ENCODE measurements at regions not wholly inside any gene's neighbourhood (a gene's known extent, or its start where the extent isn't known, plus 50 kb on each side); places are given as distances from the start of the nearest gene placed in this dataset.

DNA sequence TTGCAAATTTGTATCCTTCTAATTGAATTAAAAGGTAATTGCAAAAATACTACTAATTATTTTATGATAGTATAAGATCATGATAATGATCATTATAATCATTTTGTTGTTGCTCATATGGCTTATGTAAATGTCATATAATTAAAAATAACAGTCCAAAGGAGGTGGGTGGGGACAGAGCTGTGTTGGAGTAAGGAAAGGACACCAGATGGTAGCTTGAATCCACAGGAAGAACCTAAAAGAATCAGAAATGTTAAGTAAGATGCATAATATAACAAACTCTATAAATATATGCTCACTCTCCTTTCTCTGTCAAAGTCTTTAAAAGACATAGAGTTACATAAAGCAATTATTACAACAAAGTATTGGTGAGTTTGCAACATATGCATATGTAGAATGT, 650.7 kb upstream of the HS6ST1 start:
- no peak for TF ChIP-seq POLR2A (IDR thresholded peaks at IDR 0.05; ENCODE audit: low read depth, low read length)
- TF ChIP-seq TAF1 (IDR thresholded peaks at IDR 0.05; ENCODE audit: low read depth, low read length) = no peak
- TF ChIP-seq POU2F2 (IDR thresholded peaks at IDR 0.05; ENCODE audit: low read depth, low read length) = no peak
- TF ChIP-seq POLR2AphosphoS5 (IDR thresholded peaks at IDR 0.05; ENCODE audit: low read depth, low read length) = no peak
